Heart left ventricle (tissue), 16 donors: ENCODE measurements at regions not wholly inside any gene's neighbourhood (a gene's known extent, or its start where the extent isn't known, plus 50 kb on each side); places are given as distances from the start of the nearest gene placed in this dataset.

Experiments
- ATAC-seq, 4 donors: fragments of 200-7000 bp; cut with Tn5 transposase; one replicate each; pipeline ENCODE4 v1.9.1; 2020 to 2022; ENCODE audit warnings: moderate library complexity in 4 of 4, mild to moderate bottlenecking in 3 of 4, moderate number of reproducible peaks in 1 of 4
- DNase-seq, 5 donors: peaks; one replicate each; pipeline ENCODE4 v3.0.0-alpha.2; 2020
- H3K27ac ChIP-seq, 12 donors: fragments of 200-600 bp; sonication (generic) in 4 of 12; one replicate each; pipeline versions ENCODE4 v1.5.0 to v1.8.0; 2016 to 2022; ENCODE audit warnings: mild to moderate bottlenecking in 2 of 12
- H3K27me3 ChIP-seq, 9 donors: fragments of 200-600 bp; sonication (generic) in 2 of 9; one replicate each; pipeline versions ENCODE4 v1.5.1 to v1.8.0; 2016 to 2022; ENCODE audit warnings: mild to moderate bottlenecking in 3 of 9
- H3K36me3 ChIP-seq, 9 donors: fragments of 200-600 bp; sonication (generic) in 2 of 9; one replicate each; pipeline versions ENCODE4 v1.5.0 to v1.8.0; 2018 to 2022; ENCODE audit warnings: mild to moderate bottlenecking in 2 of 9
- H3K4me1 ChIP-seq, 12 donors: fragments of 200-600 bp; sonication (generic) in 4 of 12; one replicate each; pipeline versions ENCODE4 v1.5.0 to v1.8.0; 2016 to 2022; ENCODE audit warnings: mild to moderate bottlenecking in 3 of 12
- H3K4me3 ChIP-seq, 12 donors: fragments of 200-600 bp; sonication (generic) in 4 of 12; one replicate each; pipeline versions ENCODE4 v1.5.0 to v1.8.0; 2017 to 2022; ENCODE audit warnings: mild to moderate bottlenecking in 9 of 12, moderate library complexity in 4 of 12
- H3K9me3 ChIP-seq, 12 donors: fragments of 200-600 bp; sonication (generic) in 4 of 12; one replicate each; pipeline versions ENCODE4 v1.5.0 to v1.8.0; 2016 to 2022; ENCODE audit warnings: mild to moderate bottlenecking in 1 of 12
- POLR2A ChIP-seq, 2 donors: fragments of 450-650 bp; IDR thresholded peaks; one replicate each; pipeline ENCODE4 v1.6.1; 2017; ENCODE audit warnings: antibody characterized with exemption in 2 of 2, mild to moderate bottlenecking in 2 of 2, moderate library complexity in 2 of 2
- WGBS, 4 donors: extraction: QIAGEN DNeasy Blood & Tissue Kit in 2 of 4; methylation state at CpG; one replicate each; pipeline versions ENCODE4 v1.1.5 to v1.1.7; 2013 to 2018; 5-methylcytosine and 5-hydroxymethylcytosine counted together
- intact Hi-C, 10 donors: fragments of 100-400 bp; cut with DNase I; formaldehyde crosslinking; loops; one replicate each; pipeline versions ENCODE4 v1.11.1 to v1.14.2; 2022
- TF ChIP-seq, protein P1 (sequence below), 12 donors: fragments of 200-600 bp; sonication (generic) in 4 of 12; IDR thresholded peaks; one replicate each; pipeline versions ENCODE4 v1.5.0 to v1.8.0; 2018 to 2022; ENCODE audit warnings: antibody characterized with exemption in 12 of 12, mild to moderate bottlenecking in 5 of 12
- donor health status: ischemic (EF 13 %, LVEDD 7.1; RV severe dilation, severe dysfunction).
- donor health status: healthy with polysubstance abuse.
- donor health status: DM: no; HTN: yes; CAD: no.
- donor health status: DM: no; HTN: no; CAD: no.
- donor health status: ischemic (EF 25% LVEDD 6.9; RV normal size, moderate dysfunction).
- donor health status: ischemic (EF 25% LVEDD 5.7; RV mildly dilated, moderate dysfunction).
- donor health status: healthy.
- donor health status: DM: yes; HTN: yes; CAD: no.
- donor health status: ischemic (EF 35%, LVEDD 5.7; RV mildly dilated, moderate dysfunction).
- donor health status: nonischemic (EF 11% LVEDD 7.7; RV severe dilation, severe dysfunction).
- donor health status: DM: yes; HTN: yes; CAD: no.
- donor health status: PGD.
- donor health status: ischemic (EF 29% LVEDD 5.4; RV normal size, mild dysfunction).
- donor health status: nonischemic (EF 23%, LVEDD 6.1; RV moderate dilation, normal function).

DNA sequence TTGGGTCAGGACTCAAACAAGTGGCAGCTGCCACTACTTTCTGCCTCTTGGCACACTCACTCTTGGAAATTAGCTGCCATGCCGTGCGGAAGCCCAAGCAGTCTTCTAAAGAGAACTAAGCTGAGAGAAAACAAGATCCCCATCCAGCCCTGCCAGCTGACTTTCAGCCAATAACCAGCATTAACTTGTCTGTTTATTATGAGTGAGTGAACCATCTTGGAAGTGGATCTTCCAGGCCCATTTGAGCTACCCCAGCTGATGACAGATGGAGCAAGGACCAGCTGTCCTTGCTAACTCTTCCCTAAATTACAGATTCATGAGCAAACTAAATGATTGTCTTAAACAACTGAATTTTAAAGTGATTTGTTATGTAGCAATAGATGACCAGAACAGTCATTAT, 73.9 kb upstream of the RBM24 start:
- Histone ChIP-seq H3K36me3 (no peaks in the 10 kb centered on the region), H3K27ac (no peak overlapping the region), H3K4me1 (peaks cover 0 to 11% (median 1%) of the 10 kb centered on the region in 12 donors), H3K27me3 (no peaks in the 10 kb centered on the region), H3K9me3 (peaks cover 0 to 15% (median 0%) of the 10 kb centered on the region in 12 donors), H3K4me3 (no peak overlapping the region)
- 66 to 75% (median 70%) methylated on average over 2 of the region's 2 CpGs for WGBS, 4 donors
- ATAC-seq (no peak), DNase-seq (no peak)
- TF ChIP-seq, protein P1, sequence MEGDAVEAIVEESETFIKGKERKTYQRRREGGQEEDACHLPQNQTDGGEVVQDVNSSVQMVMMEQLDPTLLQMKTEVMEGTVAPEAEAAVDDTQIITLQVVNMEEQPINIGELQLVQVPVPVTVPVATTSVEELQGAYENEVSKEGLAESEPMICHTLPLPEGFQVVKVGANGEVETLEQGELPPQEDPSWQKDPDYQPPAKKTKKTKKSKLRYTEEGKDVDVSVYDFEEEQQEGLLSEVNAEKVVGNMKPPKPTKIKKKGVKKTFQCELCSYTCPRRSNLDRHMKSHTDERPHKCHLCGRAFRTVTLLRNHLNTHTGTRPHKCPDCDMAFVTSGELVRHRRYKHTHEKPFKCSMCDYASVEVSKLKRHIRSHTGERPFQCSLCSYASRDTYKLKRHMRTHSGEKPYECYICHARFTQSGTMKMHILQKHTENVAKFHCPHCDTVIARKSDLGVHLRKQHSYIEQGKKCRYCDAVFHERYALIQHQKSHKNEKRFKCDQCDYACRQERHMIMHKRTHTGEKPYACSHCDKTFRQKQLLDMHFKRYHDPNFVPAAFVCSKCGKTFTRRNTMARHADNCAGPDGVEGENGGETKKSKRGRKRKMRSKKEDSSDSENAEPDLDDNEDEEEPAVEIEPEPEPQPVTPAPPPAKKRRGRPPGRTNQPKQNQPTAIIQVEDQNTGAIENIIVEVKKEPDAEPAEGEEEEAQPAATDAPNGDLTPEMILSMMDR (IDR thresholded peaks at IDR 0.05): no peak
- TF ChIP-seq POLR2A (IDR thresholded peaks at IDR 0.05): no peak
- intact Hi-C loops: no loop called here

DNA sequence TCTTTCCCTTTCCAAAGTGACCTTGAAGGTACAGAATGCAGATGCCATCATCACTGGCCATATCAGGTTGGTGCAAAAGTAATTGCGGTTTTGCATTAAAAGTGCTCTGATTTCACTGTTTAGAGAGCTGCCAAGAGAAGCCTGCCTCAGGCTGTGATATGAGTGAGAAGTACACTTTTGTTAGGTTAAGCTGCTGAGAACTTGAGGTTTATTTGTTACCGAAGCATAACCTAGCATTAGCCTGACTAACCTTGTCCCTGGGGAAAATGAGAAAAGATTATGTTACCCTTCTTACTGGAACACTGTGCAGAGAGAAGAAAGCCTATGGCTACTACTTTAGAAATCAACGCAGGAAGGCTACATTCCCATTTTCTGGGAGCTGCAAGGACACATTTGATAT, 70.5 kb upstream of the RBM24 start:
- Histone ChIP-seq H3K4me3 (no peak overlapping the region), H3K27ac (no peak overlapping the region), H3K27me3 (no peaks in the 10 kb centered on the region), H3K4me1 (peaks cover 0 to 16% (median 2%) of the 10 kb centered on the region in 12 donors), H3K9me3 (peaks cover 0 to 16% (median 0%) of the 10 kb centered on the region in 12 donors), H3K36me3 (no peaks in the 10 kb centered on the region)
- TF ChIP-seq POLR2A (IDR thresholded peaks at IDR 0.05): no peak
- TF ChIP-seq, protein P1 (IDR thresholded peaks at IDR 0.05): no peak
- intact Hi-C loops: loop anchor here in 2 of 10 donors (10.0 kb wide), 2 partner anchors 54 to 64 kb away; no protein-coding TSS in a partner anchor
- WGBS, 4 donors: 92 to 97% (median 95%) methylated on average over 3 of the region's 3 CpGs
- ATAC-seq (no peak), DNase-seq (no peak)

- no peak for DNase-seq
- no peak for ATAC-seq
- H3K36me3 ChIP-seq: no peaks in the 10 kb centered on the region
- no peak for TF ChIP-seq POLR2A (IDR thresholded peaks at IDR 0.05)
- TF ChIP-seq, protein P1 (IDR thresholded peaks at IDR 0.05): no peak
- no peaks in the 10 kb centered on the region for H3K27me3 ChIP-seq
- peaks cover 0 to 20% (median 0%) of the 10 kb centered on the region in 12 donors for H3K9me3 ChIP-seq
- intact Hi-C loops: loop anchor here in 2 of 10 donors (10.0 kb wide), 2 partner anchors 54 to 64 kb away; no protein-coding TSS in a partner anchor
- peaks cover 0 to 16% (median 2%) of the 10 kb centered on the region in 12 donors for H3K4me1 ChIP-seq
- 86 to 100% (median 95%) methylated on average over 3 of the region's 3 CpGs for WGBS, 4 donors
- H3K27ac ChIP-seq: no peak overlapping the region
- H3K4me3 ChIP-seq: no peak overlapping the region
Observed at GRCh38 chr6:17211101-17211500, 70.1 kb upstream of the RBM24 start.

DNA sequence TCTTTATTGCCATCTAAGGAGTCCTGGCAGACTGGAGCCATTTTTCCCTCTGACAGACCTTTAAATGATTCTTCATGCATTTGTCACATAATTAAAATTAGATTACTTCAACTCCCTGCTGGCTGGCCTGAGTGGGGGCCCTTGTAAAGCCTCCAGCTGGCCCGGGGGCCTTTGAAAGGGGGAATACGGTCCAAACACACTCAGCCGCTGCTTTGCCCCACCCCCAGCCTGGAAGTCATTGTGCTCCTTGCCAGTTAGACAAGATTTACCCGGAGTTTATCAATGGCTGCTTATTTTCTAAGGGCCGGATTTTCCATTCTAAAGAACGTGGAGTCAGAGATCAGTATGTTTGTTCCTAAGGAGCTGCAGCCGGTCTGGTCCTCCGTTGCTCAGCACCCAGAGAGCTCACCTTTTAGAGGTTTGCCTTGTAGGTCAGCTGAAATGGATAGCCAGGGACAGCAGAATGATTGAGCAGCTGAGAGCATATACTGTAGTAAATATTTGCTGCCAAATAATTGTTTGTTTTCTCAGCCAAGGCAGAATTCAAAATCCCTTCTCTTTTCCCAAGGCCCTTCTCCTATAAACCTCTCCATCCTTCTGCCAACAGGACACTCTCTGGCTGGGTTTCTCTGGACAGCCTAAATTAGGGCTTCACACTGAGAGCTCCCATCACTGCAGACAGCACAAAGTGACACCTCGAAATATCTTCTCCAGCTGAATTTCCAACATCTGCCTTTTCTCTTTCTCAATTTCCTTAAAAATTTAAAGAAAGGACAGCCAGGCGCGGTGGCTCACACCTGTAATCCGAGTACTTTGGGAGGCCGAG, 68.4 kb upstream of the RBM24 start:
- intact Hi-C loops: loop anchor here in 3 of 10 donors (2.0 to 10.0 kb wide), 3 partner anchors 52 to 64 kb away; no protein-coding TSS in a partner anchor
- peak; percentile 41 to 72 (median 59) for DNase-seq
- H3K4me1 ChIP-seq: peaks cover 0 to 16% (median 2%) of the 10 kb centered on the region in 12 donors
- no peaks in the 10 kb centered on the region for H3K27me3 ChIP-seq
- peak overlapping the region in 11 of 12 donors; percentile 18 to 81 (median 68) for H3K27ac ChIP-seq
- peak overlapping the region in 1 of 12 donors; percentile 21 for H3K4me3 ChIP-seq
- TF ChIP-seq POLR2A (IDR thresholded peaks at IDR 0.05): no peak
- TF ChIP-seq, protein P1 (IDR thresholded peaks at IDR 0.05): no peak
- peaks cover 0 to 14% (median 0%) of the 10 kb centered on the region in 12 donors for H3K9me3 ChIP-seq
- WGBS, 4 donors: 39 to 50% (median 41%) methylated on average over 13 of the region's 13 CpGs
- peak; percentile 76 to 89 (median 82) for ATAC-seq
- no peaks in the 10 kb centered on the region for H3K36me3 ChIP-seq
